DMS79 treated with DMSO at 0.1 percent for 48 hours (cell line): ENCODE measurements at regions not wholly inside any gene's neighbourhood (a gene's known extent, or its start where the extent isn't known, plus 50 kb on each side); places are given as distances from the start of the nearest gene placed in this dataset.
"Not testable (repeated sequence)": the region's sequence is repeated elsewhere in the genome, so short reads cannot be mapped to it uniquely, and the experiment has no call there.

Source experiments
- DNase-seq: peaks from one replicate; lab custom pipeline; 2025; lab: John Stamatoyannopoulos, UW

GRCh38 chr5:125863579-125863978 lies 559.6 kb upstream of the GRAMD2B start:
- DNase-seq, result no peak

GRCh38 chr5:125865166-125865815 lies 557.9 kb upstream of the GRAMD2B start:
- no peak for DNase-seq

GRCh38 chr5:125868036-125868435 lies 555.2 kb upstream of the GRAMD2B start:
- no peak for DNase-seq

- DNase-seq, result no peak
These were observed 553.0 kb upstream of the GRAMD2B start for GRCh38 chr5:125870256-125870655.

GRCh38 chr5:125874057-125874456 lies 549.2 kb upstream of the GRAMD2B start:
- no peak for DNase-seq

- no peak for DNase-seq
These were observed 548.5 kb upstream of the GRAMD2B start for GRCh38 chr5:125874717-125875116.

- DNase-seq, result no peak
These were observed 546.0 kb upstream of the GRAMD2B start for GRCh38 chr5:125877248-125877647.

- no peak for DNase-seq
These were observed 541.1 kb upstream of the GRAMD2B start for GRCh38 chr5:125882061-125882460.

- DNase-seq, result no peak
These were observed 540.0 kb upstream of the GRAMD2B start for GRCh38 chr5:125883223-125883622.

- DNase-seq, result no peak
These were observed 534.9 kb upstream of the GRAMD2B start for GRCh38 chr5:125888358-125888757.

- DNase-seq, result no peak
These were observed 532.7 kb upstream of the GRAMD2B start for GRCh38 chr5:125890511-125890931.

GRCh38 chr5:125891061-125891725 lies 532.0 kb upstream of the GRAMD2B start:
- no peak for DNase-seq

GRCh38 chr5:125894383-125894782 lies 528.8 kb upstream of the GRAMD2B start:
- no peak for DNase-seq

- no peak for DNase-seq
These were observed 526.8 kb upstream of the GRAMD2B start for GRCh38 chr5:125896368-125896767.

- no peak for DNase-seq
These were observed 526.1 kb upstream of the GRAMD2B start for GRCh38 chr5:125897089-125897488.

GRCh38 chr5:125898851-125899405 lies 524.3 kb upstream of the GRAMD2B start:
- no peak for DNase-seq

- DNase-seq, result no peak
These were observed 511.2 kb upstream of the GRAMD2B start for GRCh38 chr5:125912028-125912427.

GRCh38 chr5:125913200-125913599 lies 510.0 kb upstream of the GRAMD2B start:
- DNase-seq, result no peak

GRCh38 chr5:125914471-125914870 lies 508.7 kb upstream of the GRAMD2B start:
- no peak for DNase-seq

- DNase-seq, result not testable (repeated sequence)
These were observed 499.3 kb upstream of the GRAMD2B start for GRCh38 chr5:125923958-125924357.

GRCh38 chr5:125926172-125926571 lies 497.0 kb upstream of the GRAMD2B start:
- DNase-seq, result no peak

- DNase-seq, result no peak
These were observed 494.5 kb upstream of the GRAMD2B start for GRCh38 chr5:125928663-125929062.

GRCh38 chr5:125950012-125950615 lies 473.1 kb upstream of the GRAMD2B start:
- no peak for DNase-seq
